NCI-H1436 (cell line): ENCODE measurements at regions not wholly inside any gene's neighbourhood (a gene's known extent, or its start where the extent isn't known, plus 50 kb on each side); places are given as distances from the start of the nearest gene placed in this dataset.
A peak's percentile ranks its signal among the peaks of the same experiment; 100 is the strongest.
"Not testable (repeated sequence)": the region's sequence is repeated elsewhere in the genome, so short reads cannot be mapped to it uniquely, and the experiment has no call there.

Source experiments
- DNase-seq: peaks from one replicate; lab custom pipeline; 2025; lab: John Stamatoyannopoulos, UW

DNA sequence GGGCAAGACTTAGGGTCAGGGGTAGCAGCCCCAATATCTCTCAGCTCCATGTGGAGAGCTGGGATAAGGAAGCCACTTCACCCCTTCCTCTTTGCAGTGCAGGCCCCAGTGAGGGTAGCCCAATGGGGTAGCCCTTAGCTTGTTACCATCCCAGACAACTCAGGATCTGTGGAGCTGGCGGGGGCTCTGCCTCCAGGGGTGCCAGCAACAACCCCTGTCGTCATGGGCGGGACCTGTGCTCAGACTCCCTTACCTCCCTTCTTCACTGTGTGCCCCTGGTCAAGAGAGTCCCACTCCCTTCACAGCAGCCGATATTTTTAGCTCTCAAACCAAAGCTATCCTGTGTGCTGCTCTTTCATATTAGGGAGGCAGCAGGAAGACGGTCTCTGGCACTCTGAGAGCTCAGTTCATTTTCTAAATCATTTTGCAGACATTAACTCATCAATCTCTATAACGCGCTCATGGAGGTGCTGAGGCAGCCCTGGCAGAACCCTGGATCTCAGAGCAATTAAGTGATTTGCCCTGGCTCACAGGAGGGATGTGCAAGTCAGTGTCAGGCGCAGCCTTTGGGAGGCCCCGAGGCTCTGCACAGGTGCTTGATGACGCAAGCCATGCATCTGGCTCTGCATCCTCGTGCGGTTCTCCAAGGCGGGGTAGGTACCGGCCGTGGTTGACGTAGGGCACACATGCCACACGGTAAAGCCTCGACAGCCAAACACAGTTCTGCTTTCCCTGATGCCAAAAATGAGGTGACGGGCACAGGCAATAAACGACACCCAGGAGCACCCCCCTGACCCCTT, 357.6 kb downstream of the SHANK2 start:
- DNase-seq: no peak

DNA sequence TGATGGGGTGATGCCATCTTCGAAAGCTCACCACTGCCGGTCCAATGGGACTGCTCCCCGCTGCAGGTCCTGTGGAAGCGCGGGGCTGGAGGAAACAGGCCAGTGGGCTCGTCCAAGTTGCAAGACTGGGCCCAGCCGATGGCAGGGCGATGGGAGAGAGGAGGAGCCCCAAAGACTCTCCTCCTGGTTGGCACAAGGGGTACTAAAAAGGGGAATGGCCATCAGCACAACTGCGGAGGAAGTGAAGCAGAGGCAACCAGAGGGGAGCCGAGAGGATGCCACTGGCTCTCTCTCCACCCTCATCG, 357.1 kb downstream of the SHANK2 start:
- DNase-seq: no peak

DNA sequence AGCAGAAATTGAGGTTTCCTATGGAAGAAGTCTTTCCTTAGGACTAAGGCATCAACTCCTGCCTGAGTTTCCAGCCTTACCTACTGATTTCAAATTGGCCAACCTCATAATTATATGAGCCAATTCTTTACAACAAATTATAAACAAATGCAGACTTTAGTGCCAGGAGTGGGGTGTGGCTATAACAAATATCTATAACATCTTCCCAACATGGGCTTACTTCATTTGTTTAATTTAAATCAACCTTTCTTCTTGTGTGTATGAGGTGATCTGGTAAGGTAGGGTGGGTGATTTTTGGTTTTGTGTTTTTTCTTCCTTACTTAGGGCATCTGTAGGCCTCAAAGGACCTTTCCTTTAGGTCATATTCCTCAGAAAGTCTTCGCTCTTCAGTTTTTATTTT, 354.9 kb downstream of the SHANK2 start:
- no peak for DNase-seq

DNA sequence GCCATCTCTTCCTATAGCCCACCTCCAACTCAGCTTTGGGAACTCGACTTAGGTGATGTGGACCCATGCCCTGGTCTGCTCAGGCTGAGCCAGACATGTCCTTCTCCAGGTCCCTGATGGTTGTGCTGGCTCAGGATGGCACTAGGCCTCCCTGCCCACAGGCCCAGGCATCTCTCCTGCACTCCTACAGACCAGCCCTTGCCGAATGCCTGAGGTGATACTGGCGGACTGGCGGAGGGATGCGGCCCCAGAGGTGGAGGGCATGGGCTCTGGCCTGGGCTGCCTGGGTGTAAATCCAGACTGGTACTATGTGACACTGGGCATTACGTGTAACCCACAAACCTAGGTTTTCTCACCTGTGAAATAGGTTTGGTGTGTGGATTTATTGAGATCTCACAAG, 352.8 kb downstream of the SHANK2 start:
- no peak for DNase-seq

DNA sequence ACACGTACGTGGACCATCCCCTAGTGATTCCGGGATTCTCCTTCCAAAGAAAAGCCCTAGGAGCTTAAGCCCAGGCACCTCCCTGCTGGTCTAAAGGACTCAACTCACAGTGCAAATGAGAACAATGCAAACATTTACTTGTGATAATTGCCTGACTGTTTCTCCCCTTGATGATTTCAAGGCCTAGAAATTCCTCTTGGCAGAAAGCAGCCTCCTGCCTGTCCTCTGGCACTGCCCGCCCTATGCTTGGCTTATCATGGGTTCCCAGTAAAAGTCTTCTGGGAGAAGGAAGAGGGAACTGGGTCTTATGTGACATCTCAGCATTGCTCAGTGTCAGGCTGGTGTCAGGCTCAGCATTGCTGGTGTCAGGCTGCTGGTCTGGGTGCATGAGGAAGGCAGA, 351.8 kb downstream of the SHANK2 start:
- no peak for DNase-seq

DNA sequence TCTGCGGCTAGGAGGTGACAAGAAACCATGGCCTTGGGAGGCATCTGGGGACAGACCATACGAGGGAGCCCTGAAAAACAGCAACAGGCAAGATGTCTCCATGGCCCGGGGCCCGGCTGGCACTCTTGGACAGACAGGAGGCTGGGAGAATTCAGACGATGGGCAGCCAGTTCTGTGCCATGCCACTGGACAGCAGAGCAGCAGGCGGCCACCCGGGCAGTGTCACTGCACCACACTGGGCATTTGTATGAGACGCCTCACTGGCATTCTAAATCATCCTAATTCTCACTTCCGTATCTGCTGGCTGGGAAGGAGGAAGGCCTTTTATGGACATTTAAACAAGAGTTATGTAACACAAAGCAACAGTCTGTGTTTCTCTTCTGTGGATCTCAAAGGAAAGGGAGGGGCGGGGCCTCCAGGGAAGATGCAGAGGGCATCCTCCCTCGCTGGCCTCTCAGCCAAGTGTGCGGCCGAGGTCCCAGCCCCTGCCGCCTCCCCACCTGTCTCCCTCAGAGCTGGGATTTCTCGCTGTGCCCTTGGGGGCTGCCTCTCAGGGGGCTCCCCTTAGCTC, 350.3 kb downstream of the SHANK2 start:
- DNase-seq: no peak

DNA sequence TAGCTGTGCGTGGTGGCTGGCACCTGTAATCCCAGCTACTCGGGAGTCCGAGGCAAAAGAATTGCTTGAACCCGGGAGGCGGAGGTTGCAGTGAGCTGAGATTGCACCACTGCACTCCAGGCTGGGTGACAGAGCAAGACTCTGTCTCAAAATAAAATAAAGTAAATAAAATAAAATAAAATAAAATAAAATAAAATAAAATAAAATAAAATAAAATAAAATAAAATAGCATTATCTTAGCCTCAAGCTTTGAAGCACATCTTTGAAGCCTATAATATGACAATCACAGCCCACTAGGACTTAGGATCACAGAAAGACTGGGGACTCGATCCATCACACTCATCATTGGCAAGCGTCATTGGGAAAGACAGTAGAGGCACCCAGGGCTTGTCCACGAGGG, 349.1 kb downstream of the SHANK2 start:
- not testable (repeated sequence) for DNase-seq

DNA sequence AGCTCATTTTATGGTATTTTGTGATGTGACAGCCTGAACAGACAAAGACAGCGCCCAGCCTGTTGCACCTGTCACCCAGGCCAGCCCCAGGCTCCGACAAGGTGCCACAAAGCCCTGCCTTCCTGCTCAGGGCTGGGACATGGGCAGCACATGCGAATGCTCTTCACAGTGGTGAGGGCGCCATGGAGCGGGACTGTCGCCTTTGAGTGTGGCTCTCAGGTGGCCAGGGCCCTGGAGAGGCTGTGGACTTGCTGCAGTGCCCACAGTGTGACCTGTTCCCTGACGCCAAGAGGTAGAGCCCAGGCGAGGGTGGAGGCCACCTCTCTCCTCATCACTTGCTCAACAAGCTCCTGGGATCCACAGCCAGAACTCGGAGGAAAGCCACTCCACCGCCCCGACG, 346.3 kb downstream of the SHANK2 start:
- no peak for DNase-seq

DNA sequence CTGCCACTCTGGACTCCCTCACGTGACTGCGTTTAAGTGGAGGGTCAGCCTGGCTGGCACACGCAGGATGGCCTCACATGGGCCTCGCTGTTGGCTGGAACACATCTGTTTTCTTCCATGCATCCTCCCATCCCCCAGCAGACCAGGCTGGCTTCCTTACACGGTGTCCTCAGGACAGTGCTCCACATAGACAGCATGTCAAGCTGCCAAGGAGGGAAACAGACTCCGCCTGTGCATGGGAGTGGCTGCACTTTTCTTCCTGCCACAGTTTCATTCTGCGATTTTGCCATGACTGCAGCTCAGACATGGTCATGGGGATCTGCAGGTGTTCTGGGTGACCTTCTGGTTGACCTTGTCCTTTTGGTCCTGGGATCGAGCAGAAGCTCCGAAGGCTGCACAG, 344.2 kb downstream of the SHANK2 start:
- DNase-seq: no peak

DNA sequence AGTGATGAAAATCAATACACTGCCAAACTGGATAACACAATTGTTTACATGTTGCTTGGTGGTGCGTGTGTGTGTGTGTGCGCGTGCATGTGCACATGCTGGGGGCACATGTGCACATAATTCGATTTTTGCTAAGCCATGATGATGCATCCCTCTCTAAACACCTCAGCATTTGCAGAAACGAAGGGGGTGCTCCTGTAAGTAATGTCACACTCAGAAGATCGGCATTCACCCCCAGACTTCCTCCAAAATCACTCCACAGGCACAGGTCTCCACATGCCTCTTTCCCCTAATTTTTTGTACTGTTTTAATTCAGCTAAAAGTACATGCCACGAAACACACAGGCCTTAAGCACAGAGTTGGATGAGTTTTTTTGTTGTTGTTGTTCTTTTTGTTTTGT, 341.5 kb downstream of the SHANK2 start:
- no peak for DNase-seq

DNA sequence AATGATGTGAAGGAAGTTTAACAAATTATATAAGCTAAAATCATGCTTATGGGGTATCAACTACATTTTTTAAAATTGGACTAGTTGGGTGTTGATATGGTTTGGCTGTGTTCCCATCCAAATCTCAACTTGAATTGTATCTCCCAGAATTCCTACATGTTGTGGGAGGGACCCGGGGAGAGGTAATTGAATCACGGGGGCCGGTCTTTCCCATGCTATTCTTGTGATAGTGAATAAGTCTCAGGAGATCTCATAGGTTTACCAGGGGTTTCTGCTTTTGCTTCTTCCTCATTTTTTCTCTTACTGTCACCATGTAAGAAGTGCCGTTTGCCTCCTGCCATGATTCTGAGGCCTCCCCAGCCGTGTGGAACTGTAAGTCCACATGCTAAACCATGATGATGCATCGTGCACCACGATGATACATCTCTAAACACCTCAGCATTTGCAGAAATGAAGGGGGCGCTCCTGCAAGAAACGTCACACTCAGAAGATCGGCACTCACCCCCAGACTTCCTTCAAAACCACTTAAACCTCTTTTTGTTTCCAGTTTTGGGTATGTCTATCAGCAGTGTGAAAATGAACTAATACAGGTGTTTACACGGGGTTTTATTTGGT, 340.0 kb downstream of the SHANK2 start:
- no peak for DNase-seq

DNA sequence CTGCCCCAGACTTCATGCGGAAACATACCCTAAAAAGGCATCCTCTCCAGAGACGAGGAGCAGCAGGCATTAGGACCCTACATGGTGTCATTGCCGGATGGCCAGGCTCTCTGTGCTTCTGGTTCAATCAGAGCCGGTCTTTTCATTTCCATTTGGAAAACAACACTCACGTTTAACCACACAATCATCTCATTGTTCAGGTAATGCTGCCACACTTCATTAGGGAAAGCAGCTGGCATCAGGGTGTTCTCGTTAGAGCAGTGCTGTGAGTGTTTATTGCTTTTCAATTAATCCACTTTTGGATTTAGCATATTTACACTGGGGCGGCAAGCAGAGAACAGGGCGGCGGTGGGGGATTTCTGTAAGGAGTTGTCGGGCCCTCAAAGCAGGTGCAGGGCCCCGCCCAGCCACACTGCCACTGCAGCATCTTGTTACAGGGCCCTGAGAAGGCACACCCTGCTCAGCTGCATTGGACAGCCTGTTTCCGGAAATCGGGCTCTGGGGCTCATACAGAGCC, 338.6 kb downstream of the SHANK2 start:
- peak; percentile 92 for DNase-seq

DNA sequence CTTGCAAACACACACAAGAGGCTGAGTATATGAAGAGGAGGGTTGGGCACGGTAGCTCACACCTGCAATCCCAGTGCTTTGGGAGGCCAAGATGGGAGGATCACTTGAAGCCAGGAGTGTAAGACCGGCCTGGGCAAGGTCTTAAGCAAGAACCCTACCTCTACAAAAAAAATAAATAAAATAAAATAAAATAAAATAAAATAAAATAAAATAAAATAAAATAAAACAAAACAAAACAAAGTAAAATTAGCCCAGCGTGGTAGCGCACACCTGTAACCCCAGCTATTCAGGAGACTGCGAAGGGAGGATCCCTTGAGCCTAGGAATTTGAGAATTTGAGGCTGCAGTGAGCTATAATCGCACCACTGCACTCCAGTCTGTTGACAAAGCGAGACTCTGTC, 337.9 kb downstream of the SHANK2 start:
- no peak for DNase-seq

DNA sequence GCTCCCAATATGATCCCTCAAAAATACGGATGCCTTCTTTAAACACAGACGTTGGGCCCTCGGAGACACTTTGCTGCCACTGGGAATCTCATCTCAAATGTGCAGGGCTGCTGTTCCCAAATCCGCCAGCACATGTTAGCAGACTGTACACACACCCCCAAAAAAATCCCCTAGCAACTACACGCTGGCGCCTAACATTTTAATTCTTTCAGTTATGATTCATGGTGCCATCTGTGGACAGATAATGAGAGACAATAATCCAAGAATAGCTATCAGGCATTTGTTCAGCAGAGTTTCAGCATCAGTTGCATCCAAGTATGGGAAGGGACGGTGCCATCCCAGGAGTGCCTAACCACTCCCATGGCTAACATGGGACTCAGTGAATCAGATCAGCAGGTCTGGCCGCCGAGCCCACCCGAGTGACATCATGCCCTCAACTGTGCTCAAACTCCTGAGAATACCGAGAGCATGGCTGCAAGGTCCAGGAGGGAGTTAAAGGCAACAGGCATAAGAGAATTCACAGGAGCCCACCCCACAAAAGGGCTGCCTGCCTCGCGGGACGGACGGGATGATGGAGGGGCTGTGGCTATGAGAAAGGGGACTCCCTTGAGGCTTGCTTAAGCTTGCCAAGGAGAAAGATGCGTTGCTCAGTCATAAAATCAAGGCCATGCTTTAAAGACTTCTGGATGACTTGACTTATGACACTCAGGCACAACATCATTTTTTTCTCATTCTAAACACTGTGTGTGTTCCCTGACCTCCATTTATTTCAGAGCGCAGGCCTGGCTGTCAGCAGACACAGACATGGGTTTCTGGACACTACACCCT, 337.0 kb downstream of the SHANK2 start:
- no peak for DNase-seq

DNA sequence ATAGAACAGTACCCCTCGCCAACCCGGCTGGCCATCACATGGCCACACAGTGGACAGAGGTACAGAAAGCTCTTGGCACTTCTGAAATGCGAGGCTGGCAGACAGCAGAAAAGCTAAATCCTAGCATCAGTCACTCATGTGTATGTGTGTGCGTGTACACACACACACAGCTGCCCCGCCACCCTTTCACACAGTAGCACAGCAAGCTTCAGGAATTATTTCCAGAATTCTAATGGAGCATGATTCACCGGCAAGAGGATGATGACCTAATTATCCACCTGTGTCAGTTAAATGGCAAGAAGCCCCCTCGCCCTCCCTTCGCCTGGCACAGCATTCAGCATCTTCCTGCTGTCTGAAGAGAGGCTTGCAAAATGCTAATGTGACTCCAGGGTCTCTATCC, 336.0 kb downstream of the SHANK2 start:
- DNase-seq: peak; percentile 38

DNA sequence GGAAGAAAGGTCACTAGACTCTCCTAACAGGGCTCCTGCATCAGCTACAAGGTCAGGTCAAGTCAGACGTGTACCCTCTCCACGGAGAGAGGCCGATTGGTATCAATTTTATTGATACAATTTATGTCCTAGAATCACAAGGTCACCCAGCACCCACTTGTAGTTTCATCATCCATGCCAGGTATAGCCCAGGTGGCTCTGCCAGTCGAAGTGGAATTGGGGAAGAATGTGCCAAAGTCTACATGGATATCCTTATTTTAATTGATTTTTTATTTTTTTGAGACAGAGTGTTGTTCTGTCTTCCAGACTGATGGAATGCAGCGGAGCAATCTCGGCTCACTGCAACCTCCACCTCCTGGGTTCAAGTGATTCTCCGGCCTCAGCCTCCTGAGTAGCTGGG, 334.1 kb downstream of the SHANK2 start:
- DNase-seq: no peak

DNA sequence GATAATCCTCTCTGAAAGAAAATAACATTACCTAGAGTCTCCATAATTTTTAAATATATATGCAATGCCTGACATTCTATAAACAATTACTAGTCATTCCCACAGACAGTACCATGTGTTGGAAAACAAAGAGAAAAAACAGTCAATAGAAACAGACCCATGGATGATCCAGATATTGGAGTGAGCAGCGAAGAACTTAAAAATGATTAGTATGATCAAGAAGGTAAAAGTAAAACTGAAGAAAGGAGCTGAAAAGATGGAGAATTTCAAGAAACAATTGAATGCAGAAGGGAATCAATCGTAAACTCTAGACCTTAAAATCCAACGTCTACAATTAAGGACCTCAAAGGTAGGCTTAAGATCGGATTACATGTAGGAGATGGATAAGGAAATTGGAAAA, 330.6 kb downstream of the SHANK2 start:
- no peak for DNase-seq

DNA sequence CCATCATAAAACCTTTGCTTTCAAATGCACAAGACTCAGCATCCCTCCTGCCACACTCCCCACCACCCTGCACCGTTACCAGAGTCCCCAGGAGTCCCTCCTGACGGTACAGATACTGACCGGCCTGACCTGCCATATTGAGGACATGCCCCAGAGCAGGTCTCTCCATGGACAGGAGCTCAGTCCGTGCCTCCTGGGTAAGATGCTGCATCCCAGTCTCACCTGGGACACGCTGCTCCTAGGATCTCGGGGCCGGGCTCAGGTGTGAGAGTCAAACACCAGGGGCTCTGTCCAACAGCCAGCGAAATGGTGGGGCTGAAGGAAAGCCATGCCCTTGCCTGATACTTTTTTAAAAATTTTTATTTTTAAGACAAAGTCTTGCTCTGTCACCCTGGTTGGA, 328.3 kb downstream of the SHANK2 start:
- no peak for DNase-seq

DNA sequence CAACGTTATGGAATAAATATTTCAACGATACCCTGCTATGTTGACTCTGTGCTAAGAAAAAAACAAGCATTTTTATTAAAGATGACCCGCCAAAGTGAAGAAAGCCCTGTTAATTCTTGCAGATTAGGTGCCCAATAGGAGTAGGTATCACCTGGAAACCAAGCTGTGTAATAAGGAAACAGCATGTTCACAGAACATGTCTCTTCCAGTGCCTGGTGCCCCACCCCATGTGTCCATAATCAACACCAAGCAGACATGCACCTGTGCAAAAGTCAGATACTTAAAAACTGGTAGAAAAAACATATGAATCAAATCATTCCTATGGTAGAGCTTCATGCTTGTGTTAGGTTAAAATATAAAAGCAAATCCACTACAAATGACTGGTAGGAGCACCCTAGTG, 327.1 kb downstream of the SHANK2 start:
- no peak for DNase-seq

DNA sequence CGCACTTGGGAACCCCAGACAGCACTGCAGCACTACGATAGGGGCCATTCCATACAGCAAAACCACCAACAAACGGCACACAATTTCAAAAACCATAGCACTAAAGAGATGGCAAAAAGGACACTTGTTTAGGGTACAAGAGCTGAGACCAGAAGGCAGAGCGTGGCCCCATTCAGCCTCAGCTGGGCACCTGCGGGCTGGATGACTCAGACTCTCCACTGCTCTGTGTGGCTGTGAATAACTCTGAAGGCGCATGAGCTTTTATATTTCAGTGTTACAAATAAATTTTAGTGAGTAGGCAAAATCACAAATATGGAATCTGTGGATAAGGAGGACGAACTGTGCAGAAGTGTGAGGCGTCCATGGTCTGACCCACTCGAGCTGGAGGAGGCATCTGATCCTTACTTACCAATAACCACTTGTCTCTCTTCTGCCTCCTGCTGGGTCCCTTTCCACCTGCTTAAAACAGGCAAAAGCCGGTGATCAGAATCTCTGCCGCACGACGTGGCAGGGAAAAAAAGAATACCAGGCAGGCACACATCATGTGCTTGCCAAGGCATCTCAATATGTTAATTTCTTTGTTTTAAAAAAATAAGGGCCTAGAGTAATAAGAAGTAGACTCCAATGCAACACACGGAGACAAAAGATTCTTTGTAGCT, 325.7 kb downstream of the SHANK2 start:
- DNase-seq: no peak

DNA sequence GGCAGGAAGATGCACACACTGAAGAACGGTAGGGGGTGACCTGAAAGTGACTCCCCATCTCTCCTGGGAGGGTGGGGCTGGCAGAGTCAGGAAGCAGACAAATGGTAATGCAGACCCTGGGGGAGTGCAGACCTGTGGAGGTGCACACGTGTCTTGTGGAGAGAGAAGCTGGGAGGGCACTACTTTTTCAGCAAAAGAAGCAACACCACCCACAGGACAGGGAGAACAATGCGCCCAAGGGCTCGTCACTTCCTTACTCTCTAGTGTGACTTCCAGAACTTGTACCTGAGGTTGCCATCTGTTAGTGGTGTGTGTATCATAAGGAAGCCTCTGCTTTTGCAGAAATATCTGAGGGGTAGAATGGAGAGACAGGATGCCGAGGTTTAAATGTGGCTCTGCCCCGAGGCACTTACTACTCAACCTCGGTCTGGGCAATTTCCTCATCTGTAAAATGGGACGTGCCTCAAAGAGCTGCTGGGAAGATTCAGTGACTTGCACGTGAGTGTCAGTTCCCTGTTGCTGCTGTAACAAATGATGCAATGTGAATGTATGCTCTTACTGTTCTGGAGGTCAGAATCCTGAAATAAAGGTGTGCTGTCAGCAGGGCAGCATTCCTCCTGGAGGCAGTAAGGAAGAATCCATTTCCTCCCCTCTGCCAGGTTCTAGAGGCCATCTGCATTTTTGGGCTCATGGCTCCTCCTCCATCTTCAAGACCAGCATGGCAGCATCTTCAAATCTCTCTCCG, 323.4 kb downstream of the SHANK2 start:
- DNase-seq: no peak
